Activated T-cell treated with anti-CD3 and anti-CD28 coated beads, Interleukin-2, amount 50 U/mL, for 72 hours (primary cell): ENCODE measurements at regions not wholly inside any gene's neighbourhood (a gene's known extent, or its start where the extent isn't known, plus 50 kb on each side); places are given as distances from the start of the nearest gene placed in this dataset.

ENCODE experiments used
- ATAC-seq, 2 donors: fragments of 150-1000 bp; cut with Tn5 transposase; replicated peaks in 1 of 2; 2 replicates each; pipeline ENCODE4 v1.10.0; 2021; ENCODE audit warnings: moderate library complexity in 2 of 2, mild to moderate bottlenecking in 1 of 2
- DNase-seq, 2 donors: peaks; one replicate each; pipeline ENCODE4 v3.0.0; 2021 to 2022; ENCODE audit warnings: mixed read lengths in 1 of 2
- H3K27ac Mint-ChIP-seq: one replicate; pipeline ENCODE4 v1.8.0; 2022; ENCODE audit warnings: mild to moderate bottlenecking, moderate library complexity, mixed read lengths
- H3K27me3 Mint-ChIP-seq: one replicate; pipeline ENCODE4 v1.8.0; 2022; ENCODE audit warnings: low read depth, mixed read lengths
- H3K36me3 Mint-ChIP-seq, 2 donors: one replicate each; pipeline ENCODE4 v1.8.0; 2022; ENCODE audit warnings: mixed read lengths in 2 of 2, mild to moderate bottlenecking in 1 of 2; ENCODE audit not compliant: insufficient read depth in 2 of 2
- H3K4me1 Mint-ChIP-seq: one replicate; pipeline ENCODE4 v1.8.0; 2022; ENCODE audit warnings: low read depth, mixed read lengths
- H3K4me3 Mint-ChIP-seq, 2 donors: one replicate each; pipeline ENCODE4 v1.8.0; 2022; ENCODE audit warnings: mild to moderate bottlenecking in 2 of 2, mixed read lengths in 2 of 2, moderate library complexity in 2 of 2
- H3K9me3 Mint-ChIP-seq, 2 donors: one replicate each; pipeline ENCODE4 v1.8.0; 2022; ENCODE audit warnings: mixed read lengths in 2 of 2

- Mint-ChIP-seq H3K4me1 (peaks cover 7% of the 10 kb centered on the region), H3K36me3 (no peaks in the 10 kb centered on the region), H3K9me3 (no peaks in the 10 kb centered on the region), H3K27ac (no peak overlapping the region), H3K27me3 (peaks cover 20% of the 10 kb centered on the region), H3K4me3 (no peak overlapping the region)
- no peak for ATAC-seq
- no peak for DNase-seq
Observed at GRCh38 chr9:75826314-75826713, 64.2 kb upstream of the PCSK5 start.

GRCh38 chr9:75830303-75830702 is 60.2 kb upstream of the PCSK5 start:
- H3K27me3 Mint-ChIP-seq = peaks cover 9% of the 10 kb centered on the region
- peaks cover 7% of the 10 kb centered on the region for H3K4me1 Mint-ChIP-seq
- no peak for DNase-seq
- H3K4me3 Mint-ChIP-seq = no peak overlapping the region
- no peak overlapping the region for H3K27ac Mint-ChIP-seq
- no peak for ATAC-seq
- no peaks in the 10 kb centered on the region for H3K36me3 Mint-ChIP-seq
- no peaks in the 10 kb centered on the region for H3K9me3 Mint-ChIP-seq

- Mint-ChIP-seq H3K27me3 (no peaks in the 10 kb centered on the region), H3K36me3 (no peaks in the 10 kb centered on the region), H3K9me3 (no peaks in the 10 kb centered on the region), H3K4me1 (peaks cover 7% of the 10 kb centered on the region), H3K4me3 (no peak overlapping the region), H3K27ac (no peak overlapping the region)
- DNase-seq (no peak), ATAC-seq (no peak)
Observed at GRCh38 chr9:75833778-75834177, 56.7 kb upstream of the PCSK5 start.

GRCh38 chr9:75834878-75835277 is 55.6 kb upstream of the PCSK5 start:
- DNase-seq (no peak), ATAC-seq (no peak)
- no peak overlapping the region for H3K4me3 Mint-ChIP-seq
- H3K9me3 Mint-ChIP-seq = no peaks in the 10 kb centered on the region
- no peak overlapping the region for H3K27ac Mint-ChIP-seq
- H3K27me3 Mint-ChIP-seq = no peaks in the 10 kb centered on the region
- no peaks in the 10 kb centered on the region for H3K36me3 Mint-ChIP-seq
- peaks cover 7% of the 10 kb centered on the region for H3K4me1 Mint-ChIP-seq
